Activated naive CD8-positive, alpha-beta T cell (primary cell): ENCODE measurements at regions not wholly inside any gene's neighbourhood (a gene's known extent, or its start where the extent isn't known, plus 50 kb on each side); places are given as distances from the start of the nearest gene placed in this dataset.

Experiments
- H3K27ac Mint-ChIP-seq: one replicate; pipeline ENCODE4 v1.8.0; 2021; ENCODE audit warnings: mixed read lengths
- H3K27me3 Mint-ChIP-seq: one replicate; pipeline ENCODE4 v1.8.0; 2021; ENCODE audit warnings: mixed read lengths
- H3K36me3 Mint-ChIP-seq: one replicate; pipeline ENCODE4 v1.8.0; 2021; ENCODE audit warnings: mixed read lengths
- H3K4me1 Mint-ChIP-seq: one replicate; pipeline ENCODE4 v1.8.0; 2021; ENCODE audit warnings: low read depth, mixed read lengths
- H3K4me3 Mint-ChIP-seq: one replicate; pipeline ENCODE4 v1.8.0; 2021; ENCODE audit warnings: mild to moderate bottlenecking, mixed read lengths
- H3K9me3 Mint-ChIP-seq: one replicate; pipeline ENCODE4 v1.8.0; 2021; ENCODE audit warnings: low read depth, mixed read lengths

GRCh38 chr3:168241156-168241555, 145.4 kb upstream of the GOLIM4 start:
- Mint-ChIP-seq H3K27ac (no peak overlapping the region), H3K36me3 (no peaks in the 10 kb centered on the region), H3K4me3 (no peak overlapping the region), H3K4me1 (no peaks in the 10 kb centered on the region), H3K27me3 (no peaks in the 10 kb centered on the region), H3K9me3 (peaks cover 6% of the 10 kb centered on the region)

- no peaks in the 10 kb centered on the region for H3K27me3 Mint-ChIP-seq
- no peaks in the 10 kb centered on the region for H3K36me3 Mint-ChIP-seq
- no peaks in the 10 kb centered on the region for H3K4me1 Mint-ChIP-seq
These were observed 143.6 kb upstream of the GOLIM4 start for GRCh38 chr3:168239287-168239686.

DNA sequence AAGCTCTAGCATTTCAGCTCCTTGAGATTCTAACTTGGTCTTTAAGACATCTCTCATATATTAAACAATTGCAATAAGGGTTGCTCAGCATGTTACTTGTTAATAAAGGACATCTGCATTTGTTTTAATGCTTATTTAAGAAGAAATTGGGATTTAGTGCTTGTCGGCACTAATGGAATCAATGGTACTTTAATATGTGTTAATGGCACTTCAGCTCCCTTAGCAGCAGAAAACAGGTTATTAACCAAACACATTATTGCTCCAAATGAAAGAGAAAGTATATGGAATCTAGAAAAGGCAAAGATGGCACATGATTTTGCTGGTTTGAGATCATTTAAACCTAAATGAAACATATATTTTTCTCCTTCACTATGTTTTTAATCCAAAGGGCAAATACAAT, 137.3 kb upstream of the GOLIM4 start:
- Mint-ChIP-seq H3K36me3 (no peaks in the 10 kb centered on the region), H3K9me3 (no peaks in the 10 kb centered on the region), H3K27me3 (no peaks in the 10 kb centered on the region), H3K4me3 (no peak overlapping the region), H3K4me1 (no peaks in the 10 kb centered on the region), H3K27ac (no peak overlapping the region)

More at GRCh38 chr3:168239287-168239686, 143.6 kb upstream of the GOLIM4 start:
- Mint-ChIP-seq H3K9me3 (peaks cover 6% of the 10 kb centered on the region), H3K4me3 (no peak overlapping the region), H3K27ac (no peak overlapping the region)

- H3K27me3 Mint-ChIP-seq: peaks cover 2% of the 10 kb centered on the region
- H3K4me1 Mint-ChIP-seq: no peaks in the 10 kb centered on the region
- H3K36me3 Mint-ChIP-seq: no peaks in the 10 kb centered on the region
- no peak overlapping the region for H3K27ac Mint-ChIP-seq
- no peak overlapping the region for H3K4me3 Mint-ChIP-seq
- H3K9me3 Mint-ChIP-seq: peaks cover 3% of the 10 kb centered on the region
These were observed 127.4 kb upstream of the GOLIM4 start for GRCh38 chr3:168223085-168223484.

DNA sequence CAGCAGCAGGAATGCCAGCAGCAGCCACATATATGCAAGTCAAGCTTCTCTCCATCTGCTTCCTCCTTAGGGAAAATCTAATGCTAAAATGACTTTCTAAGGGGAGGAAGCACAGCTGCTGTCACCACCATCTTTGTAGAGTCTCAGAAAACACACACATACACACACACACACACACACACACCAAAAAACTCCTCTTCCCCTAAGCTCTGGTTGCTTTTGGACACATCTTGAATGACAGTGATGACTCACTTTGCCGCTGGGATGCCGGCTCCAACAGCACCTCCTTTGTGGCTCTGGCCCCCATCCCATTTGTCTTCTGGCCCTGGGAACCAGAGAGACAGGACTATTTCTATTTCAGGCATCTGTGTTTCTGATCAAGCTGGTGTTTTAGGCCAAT, 124.8 kb upstream of the GOLIM4 start:
- Mint-ChIP-seq H3K36me3 (no peaks in the 10 kb centered on the region), H3K4me1 (no peaks in the 10 kb centered on the region), H3K27ac (no peak overlapping the region), H3K27me3 (peaks cover 2% of the 10 kb centered on the region), H3K9me3 (no peaks in the 10 kb centered on the region), H3K4me3 (no peak overlapping the region)

GRCh38 chr3:168219530-168219929, 123.8 kb upstream of the GOLIM4 start:
- H3K4me1 Mint-ChIP-seq: no peaks in the 10 kb centered on the region
- no peak overlapping the region for H3K4me3 Mint-ChIP-seq
- no peaks in the 10 kb centered on the region for H3K9me3 Mint-ChIP-seq
- H3K36me3 Mint-ChIP-seq: no peaks in the 10 kb centered on the region
- H3K27me3 Mint-ChIP-seq: peaks cover 2% of the 10 kb centered on the region
- no peak overlapping the region for H3K27ac Mint-ChIP-seq

DNA sequence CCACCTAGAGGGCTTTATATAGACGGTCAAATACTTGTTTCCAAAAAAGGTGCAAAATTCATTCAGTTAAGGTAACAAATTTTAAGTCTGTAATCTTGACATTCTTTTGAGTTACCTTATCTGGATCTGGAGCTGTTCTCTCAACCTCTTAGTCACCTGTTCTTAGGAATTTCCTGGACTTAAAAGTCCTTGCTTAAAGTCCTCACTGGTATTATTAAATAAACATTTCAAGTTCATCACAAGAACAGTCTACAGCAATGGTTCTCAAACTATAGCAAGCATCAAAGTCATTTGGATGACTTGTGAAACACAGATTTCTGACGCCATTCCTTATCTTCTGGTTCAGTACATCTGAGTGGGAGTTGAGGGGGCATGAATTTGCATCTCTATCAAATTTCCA, 122.9 kb upstream of the GOLIM4 start:
- Mint-ChIP-seq H3K27me3 (no peaks in the 10 kb centered on the region), H3K4me3 (no peak overlapping the region), H3K36me3 (no peaks in the 10 kb centered on the region), H3K9me3 (no peaks in the 10 kb centered on the region), H3K4me1 (peaks cover 5% of the 10 kb centered on the region), H3K27ac (no peak overlapping the region)

DNA sequence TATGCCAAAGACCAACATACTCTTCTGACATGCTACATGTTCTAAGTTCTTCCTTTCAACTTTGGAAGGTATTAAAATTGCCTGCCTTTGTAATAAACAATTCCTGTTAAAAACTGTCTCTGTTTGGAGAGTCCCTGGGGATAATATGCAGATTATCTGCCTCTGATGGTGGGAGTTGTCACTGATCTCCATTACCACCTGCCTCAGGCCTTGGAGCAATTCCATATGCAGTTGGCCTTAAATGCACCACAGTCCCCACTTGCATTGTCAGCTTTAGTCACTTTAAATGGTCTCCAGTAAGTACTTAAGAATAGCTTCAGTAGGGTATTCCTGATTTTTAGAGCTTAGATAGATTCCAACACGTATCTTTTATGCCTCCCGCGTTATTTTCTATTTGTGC, 121.1 kb upstream of the GOLIM4 start:
- Mint-ChIP-seq H3K4me3 (no peak overlapping the region), H3K4me1 (peaks cover 10% of the 10 kb centered on the region), H3K9me3 (no peaks in the 10 kb centered on the region), H3K27ac (no peak overlapping the region), H3K27me3 (no peaks in the 10 kb centered on the region), H3K36me3 (no peaks in the 10 kb centered on the region)

DNA sequence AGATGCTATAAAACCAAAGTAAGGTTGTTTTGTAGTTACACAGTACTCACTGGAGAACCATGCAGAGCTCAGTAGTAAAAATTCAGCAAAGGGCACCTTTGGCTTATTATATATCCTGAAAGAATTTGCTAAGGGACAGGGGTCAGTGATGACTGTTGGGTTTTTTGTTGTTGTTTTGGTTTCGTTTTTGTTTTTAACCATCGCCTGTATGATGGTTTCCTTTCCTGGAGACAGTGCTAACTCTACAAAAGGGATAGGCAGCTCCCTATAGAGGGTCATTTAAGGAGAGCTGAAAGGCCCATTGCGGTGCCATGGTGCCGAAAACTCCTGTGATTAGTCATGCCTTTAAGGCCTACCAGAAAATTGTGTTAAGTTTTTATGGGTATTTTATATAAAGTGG, 118.2 kb upstream of the GOLIM4 start:
- Mint-ChIP-seq H3K27ac (no peak overlapping the region), H3K4me1 (peaks cover 10% of the 10 kb centered on the region), H3K27me3 (no peaks in the 10 kb centered on the region), H3K4me3 (no peak overlapping the region), H3K9me3 (no peaks in the 10 kb centered on the region), H3K36me3 (no peaks in the 10 kb centered on the region)

DNA sequence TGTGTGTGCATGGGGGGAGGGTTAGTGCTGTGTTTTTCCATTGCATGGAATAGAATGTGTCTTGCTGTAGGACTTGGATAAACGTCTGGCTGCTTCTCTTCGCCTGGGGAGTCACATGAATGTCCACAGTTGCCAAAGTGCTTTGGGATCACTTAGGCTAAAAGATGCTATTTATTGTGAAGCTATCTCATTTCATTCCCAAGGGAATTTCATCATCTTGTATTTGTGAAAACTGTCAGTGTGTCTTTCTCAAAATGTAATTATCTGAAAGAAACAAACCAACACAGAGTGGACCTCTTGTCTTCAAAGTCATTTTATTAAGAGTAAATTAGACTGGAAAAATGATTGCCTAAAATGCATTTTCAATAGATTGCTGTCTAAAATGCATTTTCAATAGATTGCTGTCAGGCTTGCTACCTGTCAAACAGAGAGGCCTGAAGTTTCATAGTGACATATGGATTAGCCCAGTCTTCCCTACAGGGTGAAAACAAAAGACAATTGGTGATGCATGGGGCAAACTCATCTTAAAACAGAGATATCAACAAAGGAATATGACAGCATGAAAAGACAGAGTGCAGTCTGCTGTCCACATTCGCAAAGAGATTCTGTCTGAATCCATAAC, 117.1 kb upstream of the GOLIM4 start:
- Mint-ChIP-seq H3K27ac (no peak overlapping the region), H3K4me1 (peaks cover 10% of the 10 kb centered on the region), H3K36me3 (no peaks in the 10 kb centered on the region), H3K9me3 (no peaks in the 10 kb centered on the region), H3K27me3 (no peaks in the 10 kb centered on the region), H3K4me3 (no peak overlapping the region)

DNA sequence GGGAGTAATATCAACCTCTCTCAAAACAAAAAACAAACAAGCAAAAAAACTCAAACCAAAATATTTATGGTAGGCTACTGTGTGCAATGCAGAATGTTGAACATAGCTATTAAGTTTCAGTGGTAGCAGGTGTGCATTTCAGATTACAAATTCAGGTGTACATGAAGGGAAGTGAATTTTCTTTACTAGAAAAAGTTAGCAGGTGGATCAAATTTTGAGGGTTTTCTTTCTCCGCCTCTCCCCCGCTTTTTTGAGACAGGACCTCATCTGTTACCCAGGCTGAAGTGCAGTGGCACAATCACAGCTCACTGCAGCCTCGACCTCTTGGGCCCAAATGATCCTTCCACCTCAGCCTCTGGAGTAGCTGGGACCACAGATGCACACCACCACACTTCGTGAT, 109.7 kb upstream of the GOLIM4 start:
- H3K36me3 Mint-ChIP-seq: no peaks in the 10 kb centered on the region
- no peaks in the 10 kb centered on the region for H3K9me3 Mint-ChIP-seq
- no peak overlapping the region for H3K27ac Mint-ChIP-seq
- no peaks in the 10 kb centered on the region for H3K4me1 Mint-ChIP-seq
- no peaks in the 10 kb centered on the region for H3K27me3 Mint-ChIP-seq
- H3K4me3 Mint-ChIP-seq: no peak overlapping the region

DNA sequence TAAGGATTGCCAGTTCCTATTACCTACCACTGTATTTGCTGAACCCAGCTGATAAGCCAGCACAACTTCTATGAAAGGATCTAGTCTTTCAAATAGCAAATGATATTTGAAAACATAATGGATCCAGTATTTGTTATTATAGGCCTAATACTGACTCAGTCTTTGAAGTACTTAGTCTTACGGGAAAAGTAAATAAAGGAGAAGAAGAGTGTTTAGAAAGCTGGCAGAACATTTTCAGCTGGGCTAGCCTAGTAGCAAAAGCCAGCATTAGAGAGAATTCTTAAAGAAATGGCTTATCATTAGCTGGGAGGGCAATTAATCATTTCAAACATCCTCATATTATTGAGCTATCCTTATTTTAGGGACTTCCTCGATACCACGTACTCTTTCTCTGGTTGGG, 101.4 kb upstream of the GOLIM4 start:
- Mint-ChIP-seq H3K27ac (no peak overlapping the region), H3K36me3 (no peaks in the 10 kb centered on the region), H3K9me3 (no peaks in the 10 kb centered on the region), H3K27me3 (no peaks in the 10 kb centered on the region), H3K4me1 (no peaks in the 10 kb centered on the region), H3K4me3 (no peak overlapping the region)

DNA sequence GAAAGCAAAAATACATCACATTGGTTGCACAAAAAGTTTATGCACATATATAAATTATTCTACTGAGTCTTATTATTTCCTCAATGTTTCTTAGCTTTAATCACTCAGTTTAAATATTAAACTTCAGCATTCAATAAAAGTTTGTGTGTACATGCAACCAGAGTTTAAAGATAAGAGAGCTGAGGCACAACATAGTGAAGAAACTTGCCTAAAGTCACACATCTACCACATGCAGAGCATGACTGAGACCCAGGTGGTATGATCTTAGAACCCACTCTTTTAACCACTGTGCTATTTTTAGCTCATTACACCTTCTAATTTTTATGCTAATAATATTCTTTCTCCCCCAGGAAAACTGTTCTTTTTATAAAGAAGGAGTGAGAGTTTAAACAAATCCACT, 96.1 kb upstream of the GOLIM4 start:
- no peak overlapping the region for H3K27ac Mint-ChIP-seq
- no peaks in the 10 kb centered on the region for H3K27me3 Mint-ChIP-seq
- H3K4me3 Mint-ChIP-seq: no peak overlapping the region
- H3K36me3 Mint-ChIP-seq: no peaks in the 10 kb centered on the region
- H3K9me3 Mint-ChIP-seq: no peaks in the 10 kb centered on the region
- no peaks in the 10 kb centered on the region for H3K4me1 Mint-ChIP-seq

GRCh38 chr3:168187233-168187632, 91.5 kb upstream of the GOLIM4 start:
- Mint-ChIP-seq H3K4me3 (no peak overlapping the region), H3K9me3 (no peaks in the 10 kb centered on the region), H3K4me1 (no peaks in the 10 kb centered on the region), H3K36me3 (no peaks in the 10 kb centered on the region), H3K27ac (no peak overlapping the region), H3K27me3 (peaks cover 2% of the 10 kb centered on the region)

DNA sequence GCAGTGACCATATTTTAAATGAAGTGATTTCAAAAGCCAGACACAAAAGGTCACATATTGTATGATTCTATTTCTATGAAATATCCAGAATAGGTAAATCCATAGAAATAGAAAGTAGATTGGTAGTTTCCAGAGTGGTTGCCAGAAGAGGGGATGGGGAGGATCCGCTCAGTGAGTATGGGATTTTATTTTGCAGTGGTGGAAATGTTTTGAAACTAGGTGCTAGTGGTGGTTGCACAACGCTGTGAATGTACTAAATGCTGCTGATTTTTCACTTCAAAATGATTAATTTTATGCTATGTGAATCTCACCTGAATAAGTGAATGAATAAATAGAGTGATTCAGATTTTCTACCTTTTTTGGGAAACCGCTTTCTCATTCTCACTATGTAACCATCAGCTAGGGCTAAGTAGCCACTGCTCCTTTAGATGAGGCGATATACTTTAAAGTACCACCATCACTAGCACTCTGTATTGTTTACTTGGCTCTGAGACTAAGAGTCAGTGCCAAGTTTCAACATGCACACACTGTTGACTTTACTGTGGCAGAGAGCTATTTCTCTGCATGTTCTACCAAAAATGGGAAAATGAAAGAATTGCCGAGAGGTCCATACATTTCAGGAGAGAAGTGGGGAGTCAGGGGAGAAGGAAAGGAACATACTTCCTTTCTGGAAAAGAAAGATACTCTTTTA, 90.7 kb upstream of the GOLIM4 start:
- H3K4me1 Mint-ChIP-seq: no peaks in the 10 kb centered on the region
- H3K27ac Mint-ChIP-seq: no peak overlapping the region
- H3K27me3 Mint-ChIP-seq: peaks cover 2% of the 10 kb centered on the region
- no peak overlapping the region for H3K4me3 Mint-ChIP-seq
- H3K36me3 Mint-ChIP-seq: no peaks in the 10 kb centered on the region
- no peaks in the 10 kb centered on the region for H3K9me3 Mint-ChIP-seq

DNA sequence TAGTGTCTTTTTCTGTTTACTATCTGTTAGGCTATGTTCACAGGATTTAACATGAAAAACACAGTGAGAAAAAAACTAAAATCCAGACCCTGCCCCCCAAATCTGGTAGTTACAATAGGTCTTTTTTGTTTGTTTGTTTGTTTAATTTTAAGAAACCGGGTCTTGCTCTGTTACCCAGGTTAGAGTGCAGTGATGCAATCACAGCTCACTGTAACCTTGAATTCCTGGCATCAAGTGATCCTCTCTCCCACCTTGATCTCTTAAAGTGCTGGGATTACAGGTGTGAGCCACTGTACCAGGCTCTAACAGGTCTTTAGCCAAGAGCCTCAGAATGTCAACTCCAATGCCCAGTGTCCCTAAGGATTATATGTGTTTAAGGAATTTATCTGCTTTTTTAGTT, 88.0 kb upstream of the GOLIM4 start:
- no peaks in the 10 kb centered on the region for H3K9me3 Mint-ChIP-seq
- H3K27ac Mint-ChIP-seq: no peak overlapping the region
- H3K27me3 Mint-ChIP-seq: peaks cover 2% of the 10 kb centered on the region
- H3K4me1 Mint-ChIP-seq: no peaks in the 10 kb centered on the region
- H3K4me3 Mint-ChIP-seq: no peak overlapping the region
- no peaks in the 10 kb centered on the region for H3K36me3 Mint-ChIP-seq
